Tibial nerve (tissue), 3 donors: ENCODE measurements at regions not wholly inside any gene's neighbourhood (a gene's known extent, or its start where the extent isn't known, plus 50 kb on each side); places are given as distances from the start of the nearest gene placed in this dataset.

ENCODE experiments used
- CTCF ChIP-seq, 5 experiments: fragments of 200-600 bp in 3 of 5; fragments of 450-650 bp in 2 of 5; sonication (generic) in 3 of 5; IDR thresholded peaks; one replicate each; pipeline ENCODE4 v1.5.1; 2016 to 2019; ENCODE audit warnings: antibody characterized with exemption in 5 of 5, mild to moderate bottlenecking in 3 of 5, moderate library complexity in 2 of 5
- POLR2A ChIP-seq, 2 donors: fragments of 450-650 bp; IDR thresholded peaks; one replicate each; pipeline ENCODE4 v1.6.1; 2017; ENCODE audit warnings: antibody characterized with exemption in 2 of 2, mild to moderate bottlenecking in 2 of 2, moderate library complexity in 2 of 2

GRCh38 chr1:14019461-14019860 is 319.5 kb downstream of the PRDM2 start:
- TF ChIP-seq CTCF (IDR thresholded peaks at IDR 0.05) (no peak), POLR2A (IDR thresholded peaks at IDR 0.05) (no peak)
